OCI-LY3 (cell line): ENCODE measurements at regions not wholly inside any gene's neighbourhood (a gene's known extent, or its start where the extent isn't known, plus 50 kb on each side); places are given as distances from the start of the nearest gene placed in this dataset.

ENCODE experiments used
- H2AFZ ChIP-seq: fragments of 200-600, 300-600 bp; shearing (Covaris generic); 2 replicates; pipeline ENCODE4 v1.6.0; 2014; ENCODE audit warnings: antibody characterized with exemption, low read depth, low read length
- H3K27ac ChIP-seq: fragments of 200-600, 300-600 bp; sonication (generic); 2 replicates; pipeline ENCODE4 v1.5.1; 2014; ENCODE audit warnings: mild to moderate bottlenecking, low read length, moderate library complexity, mixed read lengths
- H3K27me3 ChIP-seq: fragments of 200-600, 300-600 bp; sonication (generic); 2 replicates; pipeline ENCODE4 v1.6.1; 2014; ENCODE audit warnings: low read depth, low read length, mixed read lengths
- H3K36me3 ChIP-seq: fragments of 200-600, 300-600 bp; sonication (generic); replicated peaks from 2 replicates; pipeline ENCODE3; 2014; ENCODE audit warnings: low read depth, low read length, mixed read lengths
- H3K4me1 ChIP-seq: fragments of 300-600, 200-600 bp; sonication (generic); 2 replicates; pipeline ENCODE4 v1.6.1; 2014; ENCODE audit warnings: low read length, mixed read lengths
- H3K4me2 ChIP-seq: fragments of 200-600, 300-600 bp; sonication (generic); 2 replicates; pipeline ENCODE4 v1.6.1; 2014; ENCODE audit warnings: low read length, mixed read lengths
- H3K4me3 ChIP-seq: fragments of 300-600, 200-600 bp; sonication (generic); 2 replicates; pipeline ENCODE4 v1.5.1; 2014; ENCODE audit warnings: antibody characterized with exemption, mild to moderate bottlenecking, low read length, moderate library complexity
- H3K79me2 ChIP-seq: fragments of 300-600, 200-600 bp; shearing (Covaris generic); 2 replicates; pipeline ENCODE4 v1.6.1; 2014; ENCODE audit warnings: mild to moderate bottlenecking, low read length, mixed read lengths
- H3K9ac ChIP-seq: fragments of 300-600, 200-600 bp; shearing (Covaris generic); 2 replicates; pipeline ENCODE4 v1.6.0; 2014; ENCODE audit warnings: mild to moderate bottlenecking, low read length, moderate library complexity
- H3K9me3 ChIP-seq: fragments of 200-600, 300-600 bp; shearing (Covaris generic); 2 replicates; pipeline ENCODE4 v1.6.1; 2014; ENCODE audit warnings: low read length, mixed read lengths; ENCODE audit not compliant: insufficient read depth
- H4K20me1 ChIP-seq: fragments of 200-600, 300-600 bp; sonication (generic); 2 replicates; pipeline ENCODE4 v1.6.1; 2016; ENCODE audit warnings: low read length, mixed read lengths; ENCODE audit not compliant: insufficient read depth
- EZH2phosphoT487 ChIP-seq: fragments of 200-600 bp; shearing (Covaris generic); IDR thresholded peaks from 2 replicates; pipeline ENCODE4 v1.6.1; 2018; ENCODE audit warnings: antibody characterized with exemption, mixed run types, low read depth
- TF ChIP-seq, protein P1 (sequence below): fragments of 200-600, 300-600 bp; sonication (generic); IDR thresholded peaks from 2 replicates; pipeline ENCODE4 v1.5.1; 2014; ENCODE audit warnings: antibody characterized with exemption, low read length, low read depth

DNA sequence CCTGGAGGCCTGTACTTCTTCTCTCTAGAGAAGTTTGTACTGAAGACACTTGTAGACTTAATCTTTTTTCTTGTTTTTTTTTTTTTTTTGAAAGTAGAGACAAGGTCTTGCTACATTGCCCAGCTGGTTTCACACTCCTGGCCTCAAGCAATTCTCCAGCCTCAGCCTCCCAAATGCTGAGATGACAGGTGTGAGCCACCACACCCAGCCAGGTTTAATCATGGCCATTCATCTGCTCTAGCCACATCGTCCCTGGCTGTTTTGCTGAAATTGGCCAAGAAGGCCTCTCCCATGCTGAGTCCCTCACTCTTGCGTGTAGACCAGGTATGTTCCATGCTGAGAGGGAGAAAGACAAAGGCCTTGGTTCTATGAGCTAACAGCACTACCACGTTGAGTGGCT is 176.2 kb downstream of the JCAD start:
- Histone ChIP-seq H3K4me2 (no peak overlapping the region), H4K20me1 (no peaks in the 10 kb centered on the region), H3K4me3 (no peak overlapping the region), H3K27ac (no peak overlapping the region), H3K27me3 (no peaks in the 10 kb centered on the region), H3K79me2 (no peaks in the 10 kb centered on the region), H3K9ac (no peak overlapping the region), H2AFZ (no peak overlapping the region), H3K4me1 (no peaks in the 10 kb centered on the region), H3K9me3 (no peaks in the 10 kb centered on the region), H3K36me3 (no peaks in the 10 kb centered on the region)
- no peak for TF ChIP-seq EZH2phosphoT487
- TF ChIP-seq, protein P1, sequence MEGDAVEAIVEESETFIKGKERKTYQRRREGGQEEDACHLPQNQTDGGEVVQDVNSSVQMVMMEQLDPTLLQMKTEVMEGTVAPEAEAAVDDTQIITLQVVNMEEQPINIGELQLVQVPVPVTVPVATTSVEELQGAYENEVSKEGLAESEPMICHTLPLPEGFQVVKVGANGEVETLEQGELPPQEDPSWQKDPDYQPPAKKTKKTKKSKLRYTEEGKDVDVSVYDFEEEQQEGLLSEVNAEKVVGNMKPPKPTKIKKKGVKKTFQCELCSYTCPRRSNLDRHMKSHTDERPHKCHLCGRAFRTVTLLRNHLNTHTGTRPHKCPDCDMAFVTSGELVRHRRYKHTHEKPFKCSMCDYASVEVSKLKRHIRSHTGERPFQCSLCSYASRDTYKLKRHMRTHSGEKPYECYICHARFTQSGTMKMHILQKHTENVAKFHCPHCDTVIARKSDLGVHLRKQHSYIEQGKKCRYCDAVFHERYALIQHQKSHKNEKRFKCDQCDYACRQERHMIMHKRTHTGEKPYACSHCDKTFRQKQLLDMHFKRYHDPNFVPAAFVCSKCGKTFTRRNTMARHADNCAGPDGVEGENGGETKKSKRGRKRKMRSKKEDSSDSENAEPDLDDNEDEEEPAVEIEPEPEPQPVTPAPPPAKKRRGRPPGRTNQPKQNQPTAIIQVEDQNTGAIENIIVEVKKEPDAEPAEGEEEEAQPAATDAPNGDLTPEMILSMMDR: no peak

DNA sequence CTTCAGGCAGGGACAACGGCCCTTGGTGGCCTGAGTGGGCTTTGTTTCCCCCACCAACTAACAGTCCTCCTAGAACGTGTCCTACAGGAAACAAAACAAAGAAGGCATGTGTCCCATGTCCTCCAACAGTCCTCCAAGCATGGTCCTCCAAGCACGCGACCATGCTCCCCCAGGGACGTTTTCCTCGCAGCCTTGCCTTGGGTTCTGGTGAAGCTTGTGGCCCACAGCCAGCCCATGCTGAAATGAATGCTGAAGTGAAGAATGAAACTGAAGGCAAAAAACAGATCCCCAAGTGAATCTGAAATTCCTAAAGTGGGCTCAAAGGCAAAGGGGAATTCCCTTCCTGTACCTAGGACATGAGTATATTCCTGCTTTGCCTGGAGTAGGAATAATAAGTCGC is 176.6 kb downstream of the JCAD start:
- no peak for TF ChIP-seq EZH2phosphoT487
- TF ChIP-seq, protein P1: no peak

DNA sequence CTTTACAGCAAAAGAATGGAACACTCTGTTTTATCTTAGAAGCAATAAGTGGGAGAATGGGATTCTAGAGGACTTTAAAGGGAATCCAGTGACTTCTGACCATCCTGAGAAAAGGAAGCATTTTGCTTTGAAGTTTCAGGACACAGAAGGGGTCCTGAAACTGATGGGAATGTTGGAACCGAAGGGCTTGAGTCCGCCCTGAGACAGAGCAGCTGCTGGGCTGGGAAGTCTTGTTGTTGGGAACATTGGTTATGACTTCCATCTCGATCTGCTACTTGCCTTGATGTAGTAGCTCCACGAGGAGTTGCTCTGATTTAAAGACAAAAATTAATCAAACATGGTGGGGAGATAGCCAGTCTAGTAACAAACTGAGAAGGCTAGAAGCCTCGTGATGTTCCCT is 177.6 kb downstream of the JCAD start:
- TF ChIP-seq EZH2phosphoT487: no peak
- TF ChIP-seq, protein P1: no peak
- Histone ChIP-seq H3K9me3 (no peaks in the 10 kb centered on the region), H4K20me1 (no peaks in the 10 kb centered on the region), H3K27me3 (no peaks in the 10 kb centered on the region), H3K9ac (no peak overlapping the region), H3K27ac (no peak overlapping the region), H3K79me2 (no peaks in the 10 kb centered on the region), H3K4me2 (no peak overlapping the region), H3K4me3 (no peak overlapping the region), H3K4me1 (no peaks in the 10 kb centered on the region), H2AFZ (no peak overlapping the region), H3K36me3 (no peaks in the 10 kb centered on the region)

More for the DNA sequence above, 176.6 kb downstream of the JCAD start:
- no peaks in the 10 kb centered on the region for H3K9me3 ChIP-seq
- no peak overlapping the region for H3K9ac ChIP-seq
- no peaks in the 10 kb centered on the region for H3K27me3 ChIP-seq
- no peaks in the 10 kb centered on the region for H3K79me2 ChIP-seq
- no peaks in the 10 kb centered on the region for H3K36me3 ChIP-seq
- no peak overlapping the region for H3K4me3 ChIP-seq
- H3K4me1 ChIP-seq: no peaks in the 10 kb centered on the region
- H2AFZ ChIP-seq: no peak overlapping the region
- no peak overlapping the region for H3K4me2 ChIP-seq
- H3K27ac ChIP-seq: no peak overlapping the region
- no peaks in the 10 kb centered on the region for H4K20me1 ChIP-seq

DNA sequence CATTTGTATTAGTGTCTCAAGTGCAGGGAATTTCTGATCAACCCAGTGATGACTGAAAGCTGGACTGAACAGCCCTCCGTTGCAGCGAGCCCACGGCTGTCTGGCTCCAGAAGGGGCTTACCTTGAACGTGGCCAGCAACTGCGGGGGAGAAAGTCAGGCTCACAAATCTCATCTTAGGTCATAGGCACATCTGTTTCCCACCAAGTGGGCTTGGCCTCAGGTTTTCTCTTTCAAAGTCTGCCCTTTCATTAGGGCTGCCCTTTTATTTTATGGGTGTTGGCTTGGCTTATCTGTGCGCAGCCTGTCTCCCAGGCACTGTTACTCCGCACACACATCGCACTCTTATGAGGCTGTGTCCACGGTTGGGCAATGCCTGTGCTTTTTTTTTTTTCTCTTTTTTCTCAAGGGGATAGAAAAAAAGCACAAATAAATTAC is 178.0 kb downstream of the JCAD start:
- no peak overlapping the region for H2AFZ ChIP-seq
- no peaks in the 10 kb centered on the region for H3K4me1 ChIP-seq
- no peaks in the 10 kb centered on the region for H3K79me2 ChIP-seq
- no peaks in the 10 kb centered on the region for H3K27me3 ChIP-seq
- no peak overlapping the region for H3K27ac ChIP-seq
- H3K36me3 ChIP-seq: no peaks in the 10 kb centered on the region
- no peaks in the 10 kb centered on the region for H3K9me3 ChIP-seq
- no peak overlapping the region for H3K4me2 ChIP-seq
- H3K9ac ChIP-seq: no peak overlapping the region
- TF ChIP-seq, protein P1: no peak
- TF ChIP-seq EZH2phosphoT487: no peak
- H3K4me3 ChIP-seq: no peak overlapping the region
- no peaks in the 10 kb centered on the region for H4K20me1 ChIP-seq
